Activated T-cell treated with anti-CD3 and anti-CD28 coated beads, Interleukin-2, amount 50 U/mL, for 48 hours (primary cell): ENCODE measurements at regions not wholly inside any gene's neighbourhood (a gene's known extent, or its start where the extent isn't known, plus 50 kb on each side); places are given as distances from the start of the nearest gene placed in this dataset.
A peak's percentile ranks its signal among the peaks of the same experiment; 100 is the strongest.

ENCODE experiments used
- DNase-seq, 2 experiments: peaks; one replicate each; pipeline ENCODE4 v3.0.0-alpha.2; 2020

- DNase-seq, result peak; percentile 77 to 81
These were observed 287.3 kb downstream of the COG6 start for GRCh38 chr13:39942552-39943273.

DNA sequence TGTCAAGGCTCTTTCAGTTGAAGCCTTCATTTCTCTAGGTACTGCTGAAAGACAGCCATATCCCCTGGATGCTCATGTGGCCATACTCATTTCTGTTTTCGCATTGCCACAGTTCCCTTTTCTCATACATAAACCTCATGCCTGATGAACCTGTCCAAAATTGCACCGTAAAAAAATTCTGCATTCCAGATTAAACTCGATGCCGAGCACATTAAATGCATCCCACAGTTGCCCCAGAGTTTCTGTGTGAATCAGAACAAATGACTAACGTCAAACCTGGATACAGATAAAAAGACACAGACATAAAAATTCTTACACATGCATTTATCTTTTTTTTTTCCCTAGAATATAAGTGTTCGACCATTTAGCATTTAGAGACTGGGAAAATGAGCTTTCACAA lies 288.2 kb downstream of the COG6 start:
- DNase-seq, result no peak

DNA sequence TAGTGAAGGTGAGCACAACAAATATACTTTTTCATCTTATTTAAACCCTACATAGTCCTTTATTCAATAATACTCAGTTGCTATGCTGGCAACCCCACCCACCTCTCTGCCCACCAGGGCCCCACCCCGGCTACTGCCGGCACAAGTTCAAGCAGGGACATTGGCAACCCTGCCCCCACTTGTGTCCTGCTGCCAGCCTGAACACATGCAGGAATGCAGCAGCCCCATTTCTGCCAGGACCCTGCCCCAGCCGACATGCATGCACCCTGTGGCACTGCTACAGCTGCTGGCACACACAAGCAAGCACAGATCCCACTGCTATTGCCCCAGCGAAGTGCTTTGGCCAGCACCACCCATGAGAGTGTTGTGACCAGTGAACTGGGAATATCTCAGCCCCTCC lies 289.8 kb downstream of the COG6 start:
- no peak for DNase-seq

DNA sequence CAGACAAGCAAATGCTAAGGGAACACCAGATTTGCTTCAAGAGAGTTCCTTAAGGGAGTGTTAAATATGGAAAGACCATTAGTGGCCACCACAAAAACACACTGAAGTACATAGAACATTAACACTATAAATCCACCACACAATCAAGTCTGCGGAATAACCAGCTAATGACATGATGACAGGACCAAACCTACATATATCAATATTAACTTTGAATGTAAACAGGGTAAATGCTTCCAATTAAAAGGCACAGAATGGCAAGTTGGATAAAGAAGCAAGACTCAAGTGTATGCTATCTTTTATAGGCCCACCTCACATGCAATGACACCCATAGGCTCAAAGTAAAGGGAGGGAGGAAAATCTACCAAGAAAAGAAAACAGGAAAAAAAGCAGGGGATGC lies 291.3 kb downstream of the COG6 start:
- DNase-seq, result no peak

DNA sequence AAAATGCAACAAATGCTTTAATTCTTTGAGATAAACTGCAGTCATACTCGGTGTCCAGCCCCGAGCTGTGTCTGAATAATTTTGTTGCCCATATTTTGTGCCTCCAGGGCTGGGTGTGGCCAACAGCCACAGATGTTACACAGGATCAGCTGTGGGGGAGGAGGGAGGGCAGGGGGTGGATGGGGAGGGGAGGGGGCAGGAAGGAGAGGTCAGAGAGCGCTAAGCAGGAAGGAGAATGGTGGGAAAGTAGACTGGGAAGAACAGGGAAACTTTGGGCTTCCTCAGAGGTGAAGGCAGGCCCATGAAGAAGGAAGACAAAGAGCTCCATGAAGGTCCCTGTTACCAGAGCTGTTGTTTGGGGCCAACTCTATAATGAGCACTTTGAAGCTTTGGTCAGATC lies 295.8 kb downstream of the COG6 start:
- DNase-seq, result no peak

GRCh38 chr13:39952249-39953233 lies 297.1 kb downstream of the COG6 start:
- no peak for DNase-seq

GRCh38 chr13:39954476-39954875 lies 299.0 kb downstream of the COG6 start:
- no peak for DNase-seq

DNA sequence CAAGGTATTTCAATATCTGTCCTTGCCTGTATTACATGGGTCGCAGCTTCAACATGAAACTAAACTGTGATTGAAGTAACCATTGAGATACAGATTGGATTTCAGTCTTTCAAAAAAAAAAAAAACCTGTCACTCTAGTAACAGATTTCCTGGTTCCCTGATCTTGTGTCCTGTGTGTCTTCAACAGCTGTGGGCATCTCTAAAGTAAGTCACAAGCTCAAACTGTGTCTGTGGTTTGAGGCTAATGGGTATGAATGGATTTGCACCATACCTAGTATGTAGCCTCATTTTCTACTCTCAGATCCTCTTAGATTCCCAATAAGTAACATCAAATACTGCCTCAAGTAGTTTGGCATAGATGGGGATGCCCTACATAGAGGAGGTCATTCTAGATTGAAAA lies 300.1 kb downstream of the COG6 start:
- DNase-seq, result no peak

DNA sequence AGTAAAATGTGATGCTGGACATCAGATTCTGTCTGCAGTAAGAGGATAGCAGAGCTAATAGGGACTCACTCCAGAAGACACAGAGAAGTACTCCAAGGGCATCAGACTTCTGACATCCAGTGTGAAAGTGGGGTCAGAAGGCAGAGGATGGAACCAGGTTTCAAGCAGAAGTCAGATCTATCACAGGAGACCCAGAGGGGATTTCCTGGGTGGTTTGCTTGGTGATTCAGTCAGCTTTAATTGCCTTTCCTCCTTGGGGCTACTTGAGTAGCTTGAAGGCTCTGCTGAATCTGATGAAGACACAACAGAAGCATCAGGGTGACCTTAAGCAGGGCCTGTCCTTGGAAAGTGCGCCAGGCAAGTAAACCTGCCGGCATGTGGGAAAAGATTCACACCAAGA lies 300.6 kb downstream of the COG6 start:
- DNase-seq, result peak; percentile 50

DNA sequence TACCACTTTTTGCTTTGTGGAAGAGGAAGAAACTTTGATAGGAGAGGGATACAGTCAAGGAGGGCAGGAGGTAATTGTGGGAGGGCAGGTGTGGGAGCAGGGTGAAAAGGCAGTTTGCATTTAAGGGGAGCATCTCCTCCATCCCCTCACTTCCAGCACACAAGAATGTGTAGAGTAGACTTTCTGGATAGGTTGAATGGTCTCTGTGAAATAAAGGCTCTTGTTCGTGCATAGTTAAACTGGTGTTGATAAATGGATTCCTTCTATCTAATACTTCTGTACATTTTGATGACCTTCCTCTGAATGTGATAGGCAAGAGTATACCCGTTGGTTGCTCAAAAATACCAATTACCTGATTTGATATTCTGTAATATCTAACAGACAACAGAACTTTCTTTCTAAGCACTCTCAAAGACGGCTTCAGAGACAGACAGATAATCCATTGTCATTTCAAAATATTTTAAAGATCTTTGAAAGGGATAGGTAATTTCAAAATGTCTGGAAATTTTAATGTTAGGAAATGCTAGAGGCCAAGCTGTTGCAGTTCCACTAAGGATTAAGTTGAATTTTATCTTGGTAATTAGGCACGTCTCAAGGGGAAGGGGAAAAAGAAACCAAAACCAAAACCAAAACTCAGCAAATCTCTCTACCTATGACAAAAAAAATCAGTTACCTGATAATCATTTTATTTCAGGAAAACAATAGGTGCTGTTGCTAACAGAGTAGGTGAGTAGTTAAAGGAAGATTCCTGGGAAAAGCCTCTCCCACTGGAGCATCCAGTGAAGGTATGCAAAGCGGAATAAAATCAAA lies 302.6 kb downstream of the COG6 start:
- no peak for DNase-seq

DNA sequence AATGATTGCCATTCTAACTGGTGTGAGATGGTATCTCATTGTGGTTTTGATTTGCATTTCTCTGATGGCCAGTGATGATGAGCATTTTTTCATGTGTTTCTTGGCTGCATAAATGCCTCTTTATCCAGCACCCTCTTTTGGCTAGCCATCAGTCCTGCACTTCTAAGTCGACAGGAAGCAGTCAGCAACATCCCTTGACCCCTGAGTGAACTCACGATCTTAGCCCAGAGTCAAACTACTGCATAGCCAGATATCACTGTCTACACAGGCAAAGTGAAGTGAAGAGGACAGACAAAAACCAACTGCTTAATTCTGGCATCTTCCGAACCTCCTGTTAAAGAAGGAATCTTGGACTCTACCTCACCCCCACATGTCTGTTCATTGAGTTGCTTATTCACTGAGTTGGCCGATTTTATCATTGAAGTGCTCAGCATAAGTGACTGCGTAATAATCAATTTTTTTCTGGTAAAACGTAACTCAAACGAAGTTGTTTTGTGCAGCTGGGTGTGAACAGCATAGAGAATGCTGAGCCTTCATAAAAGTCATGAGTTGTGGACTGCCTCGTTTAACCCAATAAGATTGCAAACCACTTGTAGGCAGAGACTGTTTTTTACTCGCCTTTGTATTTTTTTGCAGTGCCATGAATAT lies 304.2 kb downstream of the COG6 start:
- DNase-seq, result no peak

DNA sequence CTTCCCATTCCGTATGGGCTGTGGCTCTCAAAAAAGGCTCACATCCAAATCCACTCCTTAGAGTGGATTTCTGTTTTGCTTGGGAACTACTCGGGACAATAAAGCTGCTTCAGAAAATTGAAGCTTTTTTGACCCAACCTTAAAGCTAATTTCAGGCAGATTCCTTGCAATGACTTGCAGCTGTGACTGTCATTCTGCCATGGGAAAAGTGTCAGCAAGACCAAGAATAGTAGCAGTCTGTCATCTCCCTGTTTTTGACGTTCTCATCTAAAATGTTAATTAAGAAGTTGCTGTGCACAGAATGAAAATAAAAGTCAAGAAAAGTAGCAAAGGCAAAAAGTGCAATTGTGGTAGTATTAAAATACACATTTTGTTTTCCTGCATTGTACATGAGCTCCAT lies 304.7 kb downstream of the COG6 start:
- no peak for DNase-seq

GRCh38 chr13:39961036-39961435 lies 305.6 kb downstream of the COG6 start:
- no peak for DNase-seq

- DNase-seq, result no peak
These were observed 308.1 kb downstream of the COG6 start for GRCh38 chr13:39963612-39964011.

DNA sequence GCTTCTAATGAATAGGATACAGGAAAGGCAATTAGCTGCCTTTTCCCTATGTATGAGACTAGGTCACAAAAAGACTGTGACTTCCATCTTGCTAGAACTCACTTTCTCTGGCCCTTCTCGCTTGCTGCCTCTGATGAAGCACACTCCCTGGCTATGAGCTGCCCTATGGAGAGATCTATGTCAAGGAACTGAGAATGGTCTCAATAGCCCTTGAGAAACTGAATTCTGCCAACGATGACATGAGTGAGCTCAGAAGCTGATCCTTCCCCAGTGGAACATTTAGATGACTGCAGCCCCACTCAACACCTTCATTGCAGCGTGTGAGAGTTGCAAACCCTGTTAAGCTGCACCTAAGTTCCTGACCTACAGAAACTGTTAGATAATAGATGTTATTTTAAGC lies 309.8 kb downstream of the COG6 start:
- DNase-seq, result no peak

DNA sequence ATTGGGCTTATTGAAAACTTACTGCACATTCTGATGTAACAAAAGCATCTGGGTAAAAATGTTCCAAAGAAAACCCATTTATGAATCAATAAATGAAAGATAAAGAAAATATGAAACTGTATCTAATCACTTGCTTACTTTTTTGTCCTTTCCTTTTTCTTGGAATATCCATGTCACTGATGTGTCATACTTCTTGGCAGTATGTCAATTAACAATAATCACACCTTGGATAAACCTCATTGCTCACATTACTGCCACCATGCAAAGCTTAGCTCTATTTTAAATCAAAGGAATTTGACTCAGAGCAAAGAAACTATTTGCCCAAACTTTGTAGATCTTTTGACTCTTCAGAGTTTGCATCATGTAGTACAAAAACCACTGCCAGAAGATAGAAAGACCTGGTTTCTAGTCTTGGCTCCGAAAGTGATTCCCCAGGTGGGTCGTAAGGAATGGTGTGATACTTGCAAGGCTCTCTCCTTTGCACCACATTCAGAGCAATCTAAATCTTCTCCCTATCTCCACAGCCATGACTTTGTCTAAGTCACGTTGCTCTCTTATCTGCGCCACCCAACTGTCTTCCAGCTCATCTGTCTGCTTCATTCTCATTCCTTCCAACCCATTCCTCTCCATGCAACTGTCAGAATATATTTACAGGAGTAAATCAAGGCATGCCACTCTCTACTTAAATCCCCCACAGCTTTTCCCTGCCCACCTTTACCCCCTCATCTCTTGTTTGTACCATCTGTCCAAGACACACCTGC lies 311.9 kb downstream of the COG6 start:
- no peak for DNase-seq

- DNase-seq, result no peak
These were observed 313.4 kb downstream of the COG6 start for GRCh38 chr13:39968646-39969475.

GRCh38 chr13:39970177-39970846 lies 314.9 kb downstream of the COG6 start:
- no peak for DNase-seq

GRCh38 chr13:39971526-39971925 lies 316.1 kb downstream of the COG6 start:
- DNase-seq, result no peak

DNA sequence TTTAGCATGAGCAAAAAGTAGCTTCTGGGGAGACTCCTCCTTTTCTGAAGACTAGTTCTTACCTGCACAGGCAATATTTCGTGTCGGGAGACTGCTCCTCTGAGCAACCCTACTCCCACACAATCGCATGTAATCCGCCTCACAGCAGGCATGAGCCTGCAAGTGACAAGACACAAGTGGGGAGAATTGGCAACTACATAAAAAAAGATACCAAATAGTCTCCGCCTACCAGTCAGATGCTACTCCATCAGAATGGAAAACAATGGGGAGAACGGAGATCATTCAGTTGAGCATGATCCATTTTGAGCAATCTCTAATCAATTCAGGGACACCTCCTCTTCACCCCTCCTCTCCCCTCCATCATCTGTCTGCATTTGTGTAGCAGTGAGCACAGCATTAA lies 321.0 kb downstream of the COG6 start:
- no peak for DNase-seq
